LNCaP clone FGC (cell line): ENCODE measurements at regions not wholly inside any gene's neighbourhood (a gene's known extent, or its start where the extent isn't known, plus 50 kb on each side); places are given as distances from the start of the nearest gene placed in this dataset.

ENCODE experiments used
- DNase-seq: peaks from one replicate; pipeline ENCODE4 v3.0.0-alpha.2; 2011; ENCODE audit warnings: low read depth
- H3K4me3 ChIP-seq: 2 replicates; pipeline ENCODE4 v1.5.1; 2011; ENCODE audit warnings: mild to moderate bottlenecking, low read depth, low read length, control low read depth
- CTCF ChIP-seq: IDR thresholded peaks from 2 replicates; pipeline ENCODE4 v1.5.1; 2012; ENCODE audit warnings: mild to moderate bottlenecking; ENCODE audit not compliant: control insufficient read depth, insufficient read depth; ENCODE audit errors: extremely low read depth

DNA sequence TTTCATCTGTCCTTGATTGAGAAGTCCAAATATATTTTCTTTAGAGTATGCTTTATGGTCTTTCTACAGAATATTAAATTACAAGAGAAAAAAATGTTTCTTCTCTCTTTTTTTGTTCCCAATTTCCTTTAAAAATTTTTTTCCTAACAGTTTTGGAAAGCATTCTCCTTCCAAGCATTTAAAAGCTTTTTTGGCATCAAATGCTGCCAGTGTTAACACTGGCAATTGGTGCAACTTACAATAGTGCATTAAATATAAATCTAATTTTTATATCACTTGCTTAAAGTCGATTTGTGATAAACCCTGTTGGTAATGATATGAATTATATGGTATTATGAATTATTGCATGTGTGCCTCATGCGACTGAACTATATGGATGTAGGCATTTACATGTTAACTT lies 165.9 kb upstream of the ELL2 start:
- DNase-seq, result no peak
- H3K4me3 ChIP-seq, result no peak overlapping the region
- no peak for TF ChIP-seq CTCF

GRCh38 chr5:96125231-96125891 lies 163.7 kb upstream of the ELL2 start:
- no peak overlapping the region for H3K4me3 ChIP-seq
- no peak for DNase-seq
- TF ChIP-seq CTCF, result no peak

- DNase-seq, result no peak
- no peak for TF ChIP-seq CTCF
- no peak overlapping the region for H3K4me3 ChIP-seq
Observed at GRCh38 chr5:96124589-96124988, 162.9 kb upstream of the ELL2 start.

- TF ChIP-seq CTCF, result no peak
- H3K4me3 ChIP-seq, result no peak overlapping the region
- no peak for DNase-seq
Observed at GRCh38 chr5:96123418-96123817, 161.8 kb upstream of the ELL2 start.

DNA sequence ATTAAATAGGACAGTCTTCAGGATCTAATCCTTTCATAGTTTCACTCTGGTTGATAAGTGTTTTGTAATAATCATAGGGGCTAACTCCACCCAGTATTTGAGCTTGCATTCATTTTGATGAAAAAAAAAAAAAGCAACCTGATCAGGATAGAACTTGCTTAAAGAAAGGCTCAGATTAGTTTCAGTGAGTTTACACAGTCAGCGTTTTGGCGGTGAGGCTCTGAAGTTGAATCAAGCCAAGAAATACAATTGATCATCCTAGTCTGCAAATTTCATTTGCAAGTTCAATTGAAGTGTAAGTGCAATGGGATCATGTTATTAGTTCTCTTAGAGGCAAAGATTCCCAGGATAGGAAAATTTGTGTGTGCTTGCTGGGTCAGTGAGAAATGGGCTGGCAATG lies 159.7 kb upstream of the ELL2 start:
- no peak overlapping the region for H3K4me3 ChIP-seq
- no peak for DNase-seq
- no peak for TF ChIP-seq CTCF

- DNase-seq, result no peak
- H3K4me3 ChIP-seq, result no peak overlapping the region
- TF ChIP-seq CTCF, result no peak
Observed at GRCh38 chr5:96120120-96120519, 158.5 kb upstream of the ELL2 start.
